ENCODE measurements at regions not wholly inside any gene's neighbourhood (a gene's known extent, or its start where the extent isn't known, plus 50 kb on each side); places are given as distances from the start of the nearest gene placed in this dataset.

DNA sequence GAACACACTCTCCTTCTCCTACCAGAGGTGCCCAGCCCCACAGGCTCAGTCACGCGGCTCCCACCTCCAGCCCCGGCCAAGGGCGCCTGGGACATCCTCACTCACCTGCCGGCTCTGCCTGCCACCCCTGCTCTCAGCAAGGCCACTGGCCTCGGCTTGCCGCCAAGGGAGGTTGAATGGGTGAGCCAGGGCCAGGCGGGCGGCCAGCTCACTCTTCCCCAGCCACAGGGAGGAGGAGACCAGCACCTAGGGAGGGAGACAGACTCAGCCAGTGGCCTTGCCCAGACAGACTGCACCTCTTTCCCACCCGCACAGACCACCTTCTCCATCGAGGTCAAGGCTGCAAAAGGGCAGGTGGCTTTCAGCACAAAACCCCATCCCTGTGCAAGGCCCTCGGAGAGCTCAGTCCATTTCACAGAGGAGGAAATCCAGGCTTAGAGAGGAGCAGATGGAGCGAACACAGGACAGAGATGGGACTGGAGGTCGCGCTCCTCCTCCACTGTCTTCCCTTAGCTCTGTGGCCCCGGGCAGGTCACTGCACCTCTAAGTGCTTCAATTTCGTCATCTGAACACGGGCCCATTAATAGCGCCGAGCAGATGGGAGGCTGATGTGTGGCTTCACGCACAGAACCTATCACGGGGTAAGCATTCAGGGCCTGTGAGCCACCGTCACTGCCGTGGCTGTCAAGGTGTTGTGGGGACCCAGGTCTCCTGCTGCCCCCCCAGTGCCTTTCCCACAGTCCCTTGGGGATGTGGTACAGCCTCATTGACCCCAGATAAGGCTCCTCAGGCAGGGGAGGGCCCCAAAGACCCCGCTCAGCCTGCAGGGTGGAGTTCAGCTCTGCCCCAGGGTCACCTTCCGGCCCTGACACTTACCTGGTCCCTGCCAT, 56.1 kb downstream of the RMI2 start:
- no peaks in the 10 kb centered on the region for H3K4me1 Mint-ChIP-seq (ENCODE audit: low read depth)
- H3K36me3 Mint-ChIP-seq (ENCODE audit: insufficient read depth): no peaks in the 10 kb centered on the region
- H3K9me3 Mint-ChIP-seq (ENCODE audit: low read depth): no peaks in the 10 kb centered on the region
- TF ChIP-seq, protein P1, sequence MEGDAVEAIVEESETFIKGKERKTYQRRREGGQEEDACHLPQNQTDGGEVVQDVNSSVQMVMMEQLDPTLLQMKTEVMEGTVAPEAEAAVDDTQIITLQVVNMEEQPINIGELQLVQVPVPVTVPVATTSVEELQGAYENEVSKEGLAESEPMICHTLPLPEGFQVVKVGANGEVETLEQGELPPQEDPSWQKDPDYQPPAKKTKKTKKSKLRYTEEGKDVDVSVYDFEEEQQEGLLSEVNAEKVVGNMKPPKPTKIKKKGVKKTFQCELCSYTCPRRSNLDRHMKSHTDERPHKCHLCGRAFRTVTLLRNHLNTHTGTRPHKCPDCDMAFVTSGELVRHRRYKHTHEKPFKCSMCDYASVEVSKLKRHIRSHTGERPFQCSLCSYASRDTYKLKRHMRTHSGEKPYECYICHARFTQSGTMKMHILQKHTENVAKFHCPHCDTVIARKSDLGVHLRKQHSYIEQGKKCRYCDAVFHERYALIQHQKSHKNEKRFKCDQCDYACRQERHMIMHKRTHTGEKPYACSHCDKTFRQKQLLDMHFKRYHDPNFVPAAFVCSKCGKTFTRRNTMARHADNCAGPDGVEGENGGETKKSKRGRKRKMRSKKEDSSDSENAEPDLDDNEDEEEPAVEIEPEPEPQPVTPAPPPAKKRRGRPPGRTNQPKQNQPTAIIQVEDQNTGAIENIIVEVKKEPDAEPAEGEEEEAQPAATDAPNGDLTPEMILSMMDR (IDR thresholded peaks at IDR 0.05; ENCODE audit: unreplicated experiment): no peak
- peaks cover 6% of the 10 kb centered on the region for H3K27me3 Mint-ChIP-seq
- no peak overlapping the region for H3K4me3 Mint-ChIP-seq (ENCODE audit: low read depth)
- no peak for DNase-seq (ENCODE audit: low spot score, unreplicated experiment)
- H3K27ac Mint-ChIP-seq: no peak overlapping the region

DNA sequence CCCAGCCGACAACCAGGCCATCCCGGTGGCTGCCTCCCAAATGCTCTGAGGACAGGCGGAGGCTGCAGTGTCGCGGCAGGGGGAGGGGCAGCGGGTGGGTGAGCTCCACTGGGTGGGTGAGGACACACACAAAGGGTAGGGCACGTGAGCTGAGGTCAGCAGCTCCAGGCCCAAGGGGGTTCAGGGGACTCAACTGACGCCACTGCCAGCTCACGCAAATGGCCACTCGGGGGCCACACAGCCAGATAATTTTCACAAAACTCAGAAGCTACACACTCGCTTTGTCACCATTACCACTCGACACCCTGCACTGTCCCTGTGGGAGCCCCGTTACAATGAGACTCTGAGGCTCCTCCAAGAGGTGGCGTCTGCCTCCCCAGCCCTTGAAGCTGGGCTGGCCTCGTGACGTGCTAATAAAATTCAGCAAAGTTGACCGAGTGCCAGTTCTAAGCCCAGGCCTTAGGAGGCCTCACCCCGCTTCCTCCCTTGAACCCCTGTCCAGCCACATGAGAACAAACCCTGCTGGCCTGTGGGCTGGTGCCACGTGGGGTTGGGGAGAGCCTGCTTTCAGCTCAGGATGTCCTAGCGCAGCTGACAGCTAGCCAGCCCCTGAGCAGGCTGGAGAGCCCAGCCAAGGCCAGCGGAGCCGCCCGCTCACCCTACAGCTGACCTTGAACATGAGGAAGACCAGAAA, 56.9 kb downstream of the RMI2 start:
- peaks cover 6% of the 10 kb centered on the region for H3K27me3 Mint-ChIP-seq
- H3K27ac Mint-ChIP-seq: no peak overlapping the region
- no peak overlapping the region for H3K4me3 Mint-ChIP-seq (ENCODE audit: low read depth)
- TF ChIP-seq, protein P1 (IDR thresholded peaks at IDR 0.05; ENCODE audit: unreplicated experiment): peak; percentile 8
- H3K4me1 Mint-ChIP-seq (ENCODE audit: low read depth): no peaks in the 10 kb centered on the region
- no peaks in the 10 kb centered on the region for H3K36me3 Mint-ChIP-seq (ENCODE audit: insufficient read depth)
- no peak for DNase-seq (ENCODE audit: low spot score, unreplicated experiment)
- H3K9me3 Mint-ChIP-seq (ENCODE audit: low read depth): peaks cover 1% of the 10 kb centered on the region

DNA sequence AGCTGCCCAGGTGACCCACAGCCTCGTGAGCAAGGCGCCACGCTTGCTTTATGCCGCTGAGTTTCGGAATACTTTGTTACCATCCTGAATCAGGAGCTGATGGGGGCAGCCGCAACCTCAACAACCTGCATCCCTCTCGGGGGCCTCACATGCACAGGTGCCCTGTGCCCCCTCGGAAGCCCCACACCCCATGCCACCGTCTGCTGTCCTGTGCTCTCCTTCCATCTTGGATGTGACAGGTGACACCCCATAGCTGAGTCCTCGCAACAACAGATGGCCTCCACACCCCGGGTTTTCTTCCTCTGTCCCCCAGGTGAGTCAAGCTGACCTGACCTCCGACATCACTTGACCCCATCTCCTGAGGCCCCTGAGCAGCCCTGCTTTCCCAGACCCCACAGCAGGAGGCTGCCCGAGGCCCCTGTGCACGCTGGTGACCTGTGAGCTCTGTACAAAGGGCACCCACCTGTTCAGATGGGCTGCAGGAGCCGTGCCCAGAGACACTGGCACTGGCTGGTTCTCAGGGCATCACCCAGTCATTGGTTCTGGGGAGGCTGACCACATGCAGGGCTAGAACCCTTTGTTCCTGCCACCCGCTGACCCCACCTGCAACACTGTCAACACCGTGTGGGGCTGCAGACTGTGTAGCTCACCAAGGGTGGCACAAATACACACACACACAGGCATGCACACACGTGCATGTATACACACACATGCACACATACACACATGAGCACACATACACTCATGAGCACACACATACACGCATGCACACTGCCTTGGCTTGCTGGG, 57.7 kb downstream of the RMI2 start:
- DNase-seq (ENCODE audit: low spot score, unreplicated experiment): no peak
- H3K36me3 Mint-ChIP-seq (ENCODE audit: insufficient read depth): no peaks in the 10 kb centered on the region
- no peak overlapping the region for H3K27ac Mint-ChIP-seq
- TF ChIP-seq, protein P1 (IDR thresholded peaks at IDR 0.05; ENCODE audit: unreplicated experiment): no peak
- H3K27me3 Mint-ChIP-seq: peaks cover 6% of the 10 kb centered on the region
- no peaks in the 10 kb centered on the region for H3K4me1 Mint-ChIP-seq (ENCODE audit: low read depth)
- H3K9me3 Mint-ChIP-seq (ENCODE audit: low read depth): peaks cover 3% of the 10 kb centered on the region
- H3K4me3 Mint-ChIP-seq (ENCODE audit: low read depth): no peak overlapping the region

DNA sequence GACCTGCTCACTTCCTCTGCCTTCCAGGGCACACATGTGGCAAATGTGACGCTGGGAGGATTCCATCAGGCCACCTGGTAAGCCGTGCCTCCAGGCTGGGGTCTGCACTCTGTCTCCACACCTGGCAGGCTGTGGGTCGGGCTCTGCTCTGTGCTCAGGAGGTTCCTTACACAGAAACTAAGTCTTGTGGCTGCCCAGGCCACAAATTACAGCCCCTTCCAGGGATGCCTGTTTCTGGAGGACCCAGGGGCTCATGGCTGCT, 58.2 kb downstream of the RMI2 start:
- TF ChIP-seq, protein P1 (IDR thresholded peaks at IDR 0.05; ENCODE audit: unreplicated experiment): no peak
- H3K27ac Mint-ChIP-seq: no peak overlapping the region
- no peak overlapping the region for H3K4me3 Mint-ChIP-seq (ENCODE audit: low read depth)
- H3K36me3 Mint-ChIP-seq (ENCODE audit: insufficient read depth): no peaks in the 10 kb centered on the region
- peaks cover 6% of the 10 kb centered on the region for H3K27me3 Mint-ChIP-seq
- no peaks in the 10 kb centered on the region for H3K4me1 Mint-ChIP-seq (ENCODE audit: low read depth)
- DNase-seq (ENCODE audit: low spot score, unreplicated experiment): no peak
- H3K9me3 Mint-ChIP-seq (ENCODE audit: low read depth): peaks cover 3% of the 10 kb centered on the region

DNA sequence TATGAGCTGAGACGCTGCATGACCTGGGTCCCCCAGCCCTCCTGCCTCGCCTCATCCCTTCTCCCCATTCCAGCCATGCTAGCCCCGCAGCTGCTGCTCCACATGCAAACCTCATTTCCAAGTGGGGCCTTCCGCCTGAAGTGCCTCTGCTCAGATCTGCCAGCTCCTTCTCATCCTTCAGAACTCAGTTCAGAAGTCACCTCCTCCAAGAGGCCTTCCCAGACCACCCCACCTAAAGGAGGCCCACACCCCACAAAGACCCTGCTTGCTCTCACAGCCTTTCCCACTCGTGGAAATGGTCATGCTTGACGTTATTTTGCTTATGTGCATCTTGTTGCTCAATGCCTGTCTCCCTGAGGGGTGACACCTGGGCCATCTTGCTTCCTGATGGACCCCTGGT, 58.7 kb downstream of the RMI2 start:
- DNase-seq (ENCODE audit: low spot score, unreplicated experiment): no peak
- H3K27ac Mint-ChIP-seq: no peak overlapping the region
- H3K4me1 Mint-ChIP-seq (ENCODE audit: low read depth): no peaks in the 10 kb centered on the region
- H3K4me3 Mint-ChIP-seq (ENCODE audit: low read depth): no peak overlapping the region
- H3K27me3 Mint-ChIP-seq: peaks cover 6% of the 10 kb centered on the region
- TF ChIP-seq, protein P1 (IDR thresholded peaks at IDR 0.05; ENCODE audit: unreplicated experiment): no peak
- H3K36me3 Mint-ChIP-seq (ENCODE audit: insufficient read depth): no peaks in the 10 kb centered on the region
- peaks cover 3% of the 10 kb centered on the region for H3K9me3 Mint-ChIP-seq (ENCODE audit: low read depth)
